ENCODE measurements at regions not wholly inside any gene's neighbourhood (a gene's known extent, or its start where the extent isn't known, plus 50 kb on each side); places are given as distances from the start of the nearest gene placed in this dataset.

GRCh38 chr3:39592311-39593050 is 125.0 kb downstream of the MOBP start:
- TF ChIP-seq CTCF (IDR thresholded peaks at IDR 0.05) (no peak), EZH2 (IDR thresholded peaks at IDR 0.05; ENCODE audit: borderline replicate concordance, insufficient read depth, low read depth, low read length, poor library complexity, severe bottlenecking) (no peak)
